ENCODE measurements at regions not wholly inside any gene's neighbourhood (a gene's known extent, or its start where the extent isn't known, plus 50 kb on each side); places are given as distances from the start of the nearest gene placed in this dataset.

DNA sequence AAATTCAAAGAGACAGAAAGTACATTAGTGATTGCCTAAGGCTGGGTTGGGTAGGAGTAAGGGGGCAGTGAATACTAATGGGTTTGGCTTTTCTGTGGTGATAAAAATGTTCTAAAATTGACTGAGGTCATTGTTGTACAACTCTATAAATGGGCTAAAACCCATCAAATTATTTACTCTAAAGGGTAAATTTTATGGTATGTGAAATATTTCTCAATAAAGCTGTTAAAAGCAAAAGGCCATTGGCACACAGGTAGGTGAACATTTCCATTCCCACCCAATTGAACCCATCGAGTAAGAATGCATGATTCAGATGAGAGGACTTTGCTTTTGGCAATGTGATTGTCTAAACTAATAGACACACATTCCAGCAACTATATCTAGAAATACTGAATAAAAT is 579.4 kb downstream of the GATA3 start:
- FAIRE-seq (no peak), DNase-seq (ENCODE audit: insufficient read length) (no peak)
- TF ChIP-seq POLR2A (IDR thresholded peaks at IDR 0.05; ENCODE audit: low read depth, low read length) (no peak), POLR2AphosphoS5 (IDR thresholded peaks at IDR 0.05; ENCODE audit: low read depth, low read length) (no peak), TAF1 (IDR thresholded peaks at IDR 0.05; ENCODE audit: borderline replicate concordance, low read depth, low read length) (no peak)

GRCh38 chr10:8636371-8636770 is 581.9 kb downstream of the GATA3 start:
- TF ChIP-seq POLR2AphosphoS5 (IDR thresholded peaks at IDR 0.05; ENCODE audit: low read depth, low read length) (no peak), POLR2A (IDR thresholded peaks at IDR 0.05; ENCODE audit: low read depth, low read length) (no peak), TAF1 (IDR thresholded peaks at IDR 0.05; ENCODE audit: borderline replicate concordance, low read depth, low read length) (no peak)
- DNase-seq (ENCODE audit: insufficient read length): no peak
- no peak for FAIRE-seq

GRCh38 chr10:8637640-8638039 is 583.2 kb downstream of the GATA3 start:
- TF ChIP-seq POLR2AphosphoS5 (IDR thresholded peaks at IDR 0.05; ENCODE audit: low read depth, low read length): no peak
- no peak for TF ChIP-seq TAF1 (IDR thresholded peaks at IDR 0.05; ENCODE audit: borderline replicate concordance, low read depth, low read length)
- TF ChIP-seq POLR2A (IDR thresholded peaks at IDR 0.05; ENCODE audit: low read depth, low read length): no peak
- DNase-seq (ENCODE audit: insufficient read length): no peak
- FAIRE-seq: no peak

GRCh38 chr10:8638088-8638672 is 583.7 kb downstream of the GATA3 start:
- DNase-seq (ENCODE audit: insufficient read length) (no peak), FAIRE-seq (no peak)
- no peak for TF ChIP-seq POLR2A (IDR thresholded peaks at IDR 0.05; ENCODE audit: low read depth, low read length)
- TF ChIP-seq POLR2AphosphoS5 (IDR thresholded peaks at IDR 0.05; ENCODE audit: low read depth, low read length): no peak
- no peak for TF ChIP-seq TAF1 (IDR thresholded peaks at IDR 0.05; ENCODE audit: borderline replicate concordance, low read depth, low read length)

DNA sequence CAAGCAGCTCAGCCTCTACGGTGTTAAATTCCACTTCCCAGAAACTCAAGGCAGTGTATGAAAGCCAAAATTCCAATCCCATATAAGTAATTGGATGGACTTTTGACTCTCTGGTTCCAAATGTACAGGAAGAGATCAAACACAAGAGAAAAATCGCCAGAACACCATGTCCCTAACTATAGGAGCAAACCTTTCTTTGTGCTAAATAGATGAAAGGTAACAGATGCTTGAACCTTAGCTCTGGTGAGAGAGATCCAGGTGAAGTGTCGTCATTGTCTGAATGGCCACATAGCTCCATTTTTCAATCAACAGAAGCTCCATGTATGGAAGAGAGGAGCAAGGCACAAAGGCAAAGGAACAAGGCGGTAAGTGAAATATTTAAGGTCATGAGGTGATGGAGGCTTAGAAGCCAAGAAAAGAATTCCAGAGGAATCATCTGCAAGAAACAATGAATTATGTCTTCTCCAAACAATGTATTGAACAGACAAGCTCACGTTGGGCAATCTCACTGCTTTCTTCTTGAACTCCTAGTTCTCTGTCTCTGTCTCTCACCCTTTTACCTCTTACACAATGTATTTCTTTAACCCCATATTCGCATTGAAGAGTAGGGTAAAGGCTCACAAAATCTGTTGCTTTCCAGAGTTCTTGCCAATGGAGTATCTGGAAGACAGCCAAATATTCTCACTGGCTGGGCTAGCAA is 585.1 kb downstream of the GATA3 start:
- FAIRE-seq (no peak), DNase-seq (ENCODE audit: insufficient read length) (no peak)
- TF ChIP-seq POLR2A (IDR thresholded peaks at IDR 0.05; ENCODE audit: low read depth, low read length): no peak
- no peak for TF ChIP-seq TAF1 (IDR thresholded peaks at IDR 0.05; ENCODE audit: borderline replicate concordance, low read depth, low read length)
- no peak for TF ChIP-seq POLR2AphosphoS5 (IDR thresholded peaks at IDR 0.05; ENCODE audit: low read depth, low read length)

DNA sequence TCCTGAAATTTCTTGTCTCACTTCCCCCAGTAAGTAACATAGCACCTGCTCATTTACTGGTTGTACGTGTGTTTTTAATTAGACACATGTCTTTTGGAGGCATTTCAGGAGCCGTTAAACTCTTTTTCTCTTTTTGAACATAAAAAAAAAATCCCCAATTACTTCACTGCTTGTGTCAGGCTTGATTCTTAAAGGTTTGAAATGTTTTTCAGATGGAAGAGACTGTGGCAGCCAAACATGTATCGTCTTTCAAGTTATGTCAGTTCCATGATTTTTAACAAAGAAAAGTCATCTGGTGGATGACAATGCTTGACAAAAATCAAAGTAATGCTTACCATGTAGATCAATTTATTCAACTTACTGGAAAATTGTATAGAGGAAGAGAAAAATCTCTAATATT is 585.8 kb downstream of the GATA3 start:
- TF ChIP-seq POLR2AphosphoS5 (IDR thresholded peaks at IDR 0.05; ENCODE audit: low read depth, low read length): no peak
- no peak for TF ChIP-seq POLR2A (IDR thresholded peaks at IDR 0.05; ENCODE audit: low read depth, low read length)
- TF ChIP-seq TAF1 (IDR thresholded peaks at IDR 0.05; ENCODE audit: borderline replicate concordance, low read depth, low read length): no peak
- DNase-seq (ENCODE audit: insufficient read length) (no peak), FAIRE-seq (no peak)

GRCh38 chr10:8640878-8641277 is 586.4 kb downstream of the GATA3 start:
- TF ChIP-seq POLR2AphosphoS5 (IDR thresholded peaks at IDR 0.05; ENCODE audit: low read depth, low read length) (no peak), TAF1 (IDR thresholded peaks at IDR 0.05; ENCODE audit: borderline replicate concordance, low read depth, low read length) (no peak), POLR2A (IDR thresholded peaks at IDR 0.05; ENCODE audit: low read depth, low read length) (no peak)
- FAIRE-seq: no peak
- no peak for DNase-seq (ENCODE audit: insufficient read length)

DNA sequence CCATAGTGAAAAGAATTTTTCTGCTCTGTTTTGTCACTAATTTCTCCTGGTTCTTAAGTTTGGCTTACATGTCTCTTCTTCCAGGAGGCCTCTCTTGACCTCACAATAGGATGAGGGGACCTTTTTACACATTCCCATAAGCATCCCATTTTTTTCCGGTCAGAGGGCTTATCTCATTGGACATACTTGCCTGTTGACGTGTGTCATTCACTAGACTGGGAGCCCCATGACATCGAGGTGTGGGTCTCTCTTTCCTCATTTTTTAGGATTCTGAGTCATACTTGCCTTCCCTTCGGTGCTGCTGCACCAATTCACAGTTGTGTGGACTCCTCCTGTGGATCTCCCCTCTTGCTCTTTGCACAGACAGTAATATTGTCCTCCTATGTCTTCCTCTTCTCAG is 601.8 kb downstream of the GATA3 start:
- no peak for DNase-seq (ENCODE audit: insufficient read length)
- FAIRE-seq: no peak

DNA sequence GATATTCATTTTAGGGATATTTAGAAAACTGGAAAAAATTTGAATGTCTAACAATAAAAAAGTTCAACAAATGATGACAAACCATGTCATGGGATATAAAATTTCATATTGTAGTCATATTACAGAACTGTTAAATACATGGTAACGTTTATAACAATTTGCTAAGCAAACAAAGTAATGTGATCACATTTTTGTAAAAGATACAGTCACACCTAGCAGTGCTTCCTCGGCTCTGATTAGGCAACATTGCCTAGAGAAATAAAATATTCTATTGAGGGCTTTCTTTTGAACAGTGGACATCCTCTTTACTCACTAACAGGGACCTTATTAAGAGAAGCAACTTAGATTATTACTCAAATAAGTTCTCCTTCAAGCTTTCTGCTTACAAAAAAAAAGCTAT is 605.5 kb downstream of the GATA3 start:
- TF ChIP-seq TAF1 (IDR thresholded peaks at IDR 0.05; ENCODE audit: borderline replicate concordance, low read depth, low read length): no peak
- TF ChIP-seq POLR2A (IDR thresholded peaks at IDR 0.05; ENCODE audit: low read depth, low read length): no peak
- no peak for TF ChIP-seq POLR2AphosphoS5 (IDR thresholded peaks at IDR 0.05; ENCODE audit: low read depth, low read length)
- DNase-seq (ENCODE audit: insufficient read length) (no peak), FAIRE-seq (no peak)

More for the DNA sequence above, 601.8 kb downstream of the GATA3 start:
- no peak for TF ChIP-seq POLR2AphosphoS5 (IDR thresholded peaks at IDR 0.05; ENCODE audit: low read depth, low read length)
- no peak for TF ChIP-seq TAF1 (IDR thresholded peaks at IDR 0.05; ENCODE audit: borderline replicate concordance, low read depth, low read length)
- TF ChIP-seq POLR2A (IDR thresholded peaks at IDR 0.05; ENCODE audit: low read depth, low read length): no peak

GRCh38 chr10:8661886-8662285 is 607.4 kb downstream of the GATA3 start:
- TF ChIP-seq POLR2AphosphoS5 (IDR thresholded peaks at IDR 0.05; ENCODE audit: low read depth, low read length): no peak
- TF ChIP-seq POLR2A (IDR thresholded peaks at IDR 0.05; ENCODE audit: low read depth, low read length): no peak
- no peak for TF ChIP-seq TAF1 (IDR thresholded peaks at IDR 0.05; ENCODE audit: borderline replicate concordance, low read depth, low read length)
- no peak for FAIRE-seq
- no peak for DNase-seq (ENCODE audit: insufficient read length)

GRCh38 chr10:8663131-8663530 is 608.6 kb downstream of the GATA3 start:
- no peak for DNase-seq (ENCODE audit: insufficient read length)
- TF ChIP-seq POLR2A (IDR thresholded peaks at IDR 0.05; ENCODE audit: low read depth, low read length) (no peak), TAF1 (IDR thresholded peaks at IDR 0.05; ENCODE audit: borderline replicate concordance, low read depth, low read length) (no peak), POLR2AphosphoS5 (IDR thresholded peaks at IDR 0.05; ENCODE audit: low read depth, low read length) (no peak)
- FAIRE-seq: no peak

DNA sequence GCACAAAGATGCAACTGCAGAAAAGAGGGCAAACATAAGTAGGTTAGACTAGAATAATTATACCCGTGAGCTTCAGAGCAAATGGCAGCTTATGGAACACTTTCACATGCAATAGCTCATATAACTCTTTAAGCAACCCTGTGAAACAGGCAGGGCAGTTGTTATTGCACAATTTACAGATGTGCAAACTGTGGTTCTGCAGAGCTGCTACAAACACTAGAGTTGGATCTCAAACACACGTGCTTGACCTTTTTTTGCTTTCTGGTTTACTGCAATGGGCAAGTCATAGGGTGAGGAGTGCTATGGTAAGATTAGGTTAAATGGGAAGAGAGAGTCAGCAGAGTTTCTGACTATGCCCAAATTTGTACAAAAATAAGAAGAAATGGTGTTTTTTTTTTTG is 610.8 kb downstream of the GATA3 start:
- no peak for DNase-seq (ENCODE audit: insufficient read length)
- FAIRE-seq: no peak
- no peak for TF ChIP-seq POLR2A (IDR thresholded peaks at IDR 0.05; ENCODE audit: low read depth, low read length)
